Femur (tissue), 1 donor: ENCODE measurements at regions not wholly inside any gene's neighbourhood (a gene's known extent, or its start where the extent isn't known, plus 50 kb on each side); places are given as distances from the start of the nearest gene placed in this dataset.

Experiments used
- DNase-seq: peaks from one replicate; pipeline ENCODE4 v3.0.0-alpha.2; 2017

DNA sequence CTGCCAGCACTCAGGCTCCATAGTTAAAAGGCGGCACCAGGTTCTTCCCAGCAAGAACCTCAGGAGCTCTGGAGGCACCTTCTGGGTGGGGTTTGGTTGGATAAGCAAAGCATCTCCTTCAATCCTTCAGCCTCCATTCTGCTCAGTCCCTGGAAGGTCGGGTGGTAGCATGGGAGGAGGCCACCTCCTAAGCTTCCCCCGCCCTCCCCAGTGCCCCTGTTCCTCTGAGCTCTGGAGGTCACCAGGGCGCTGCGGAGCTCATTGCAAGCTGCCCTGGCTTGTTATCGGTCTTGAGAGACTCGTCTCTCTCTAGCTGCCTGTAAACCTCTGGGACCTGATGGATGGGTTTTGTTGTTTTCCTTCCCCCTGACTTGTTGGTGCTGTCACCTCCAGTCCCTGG, 124.8 kb downstream of the RPLP1 start:
- no peak for DNase-seq

DNA sequence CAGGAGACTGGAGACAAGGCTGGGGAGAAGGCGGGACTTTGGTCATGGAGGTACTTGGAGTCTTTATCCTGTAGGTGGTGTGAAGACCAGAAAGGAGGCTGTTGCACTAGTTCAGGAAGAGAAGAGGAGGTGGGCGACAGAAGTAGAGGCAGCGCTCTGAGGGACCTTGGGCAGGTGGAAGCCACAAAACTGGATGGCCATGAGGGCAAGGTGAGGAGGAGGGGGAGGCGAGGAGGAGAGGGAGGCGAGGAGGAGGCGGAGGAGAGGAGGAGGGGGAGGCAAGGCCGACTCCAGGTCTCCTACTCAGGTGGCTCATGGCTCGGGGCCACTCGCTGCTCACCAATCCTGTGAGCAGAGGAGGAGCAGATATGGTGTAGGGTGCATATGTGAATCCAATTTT, 125.6 kb downstream of the RPLP1 start:
- DNase-seq: no peak

DNA sequence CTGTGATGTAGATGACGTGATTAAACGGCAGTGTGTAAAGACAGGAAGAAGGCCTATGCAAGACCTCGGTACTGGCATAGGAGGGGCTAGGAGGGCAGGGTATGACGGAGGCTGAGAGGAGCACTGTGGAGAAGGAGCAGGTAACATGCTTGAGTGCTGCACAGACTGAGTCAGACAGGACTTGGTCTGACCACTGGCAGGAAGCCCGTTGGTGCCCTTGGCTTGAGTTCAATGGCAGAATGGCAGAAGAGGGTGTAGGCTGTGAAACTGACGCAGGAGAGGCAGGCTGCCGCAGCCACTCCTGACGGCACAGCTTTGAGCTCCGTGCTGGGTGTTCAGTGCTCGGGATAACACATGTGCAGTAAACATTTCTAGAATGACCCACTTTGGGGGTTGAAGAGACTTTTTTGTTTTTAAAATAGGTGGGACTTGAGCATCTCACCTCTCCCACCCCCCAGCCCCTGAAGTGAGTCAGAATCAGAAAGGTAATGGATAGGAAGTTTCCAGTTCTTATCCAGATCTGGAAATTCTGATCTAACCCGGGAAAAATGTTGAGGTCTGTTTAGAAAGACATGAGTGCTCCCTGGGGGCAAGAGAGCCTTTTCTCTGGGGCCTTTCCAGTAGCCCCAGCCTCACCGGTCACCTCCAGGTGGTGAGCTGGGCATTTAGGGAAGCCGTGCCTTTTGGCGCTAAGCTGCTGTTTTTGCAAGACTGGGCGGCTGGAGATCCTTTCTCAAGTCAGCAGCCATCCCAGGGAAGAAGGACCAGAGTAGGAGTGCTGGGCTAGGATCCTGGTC, 126.4 kb downstream of the RPLP1 start:
- no peak for DNase-seq

- no peak for DNase-seq
These were observed 127.5 kb downstream of the RPLP1 start for GRCh38 chr15:69579950-69580618.

- DNase-seq: no peak
These were observed 131.0 kb downstream of the RPLP1 start for GRCh38 chr15:69583626-69584025.

DNA sequence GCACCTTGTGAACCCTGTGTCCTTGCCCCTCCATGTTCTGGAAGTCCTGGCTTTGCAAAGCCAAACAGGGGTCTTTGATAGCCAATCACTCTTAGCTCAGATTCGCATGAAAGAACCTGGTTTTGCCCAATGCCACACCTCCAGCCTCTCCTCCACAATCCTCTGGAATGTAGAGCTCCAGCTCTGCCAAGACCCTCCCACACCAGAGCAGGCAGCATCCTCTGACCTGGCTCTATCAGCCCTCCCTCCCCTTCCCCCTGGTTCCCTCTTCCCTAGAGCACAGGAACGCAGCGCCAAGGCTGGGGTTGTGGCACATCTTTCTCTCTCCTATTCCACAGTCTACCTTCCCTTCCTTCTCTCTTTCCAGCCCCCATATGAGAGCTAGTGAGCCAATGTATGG, 133.3 kb downstream of the RPLP1 start:
- no peak for DNase-seq

DNA sequence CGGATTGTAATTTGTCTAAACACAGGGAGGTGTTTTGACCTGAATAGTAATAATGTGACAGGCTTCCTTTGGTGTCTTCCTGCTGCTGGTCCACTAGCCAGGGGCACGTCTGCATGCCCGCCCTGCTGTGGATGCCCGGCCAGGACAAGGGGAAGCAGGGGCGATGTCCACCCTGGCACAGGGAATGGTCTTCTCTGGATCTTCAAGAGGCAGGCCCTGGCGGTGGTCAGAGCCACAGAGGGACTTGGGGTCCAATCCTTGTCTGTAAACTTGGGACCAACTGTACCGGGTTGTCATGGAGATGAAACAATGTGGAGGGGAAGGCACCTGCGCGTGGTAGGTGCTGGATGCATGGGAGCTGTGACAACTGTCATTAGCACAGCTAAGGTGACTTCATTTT, 134.1 kb downstream of the RPLP1 start:
- DNase-seq: no peak

DNA sequence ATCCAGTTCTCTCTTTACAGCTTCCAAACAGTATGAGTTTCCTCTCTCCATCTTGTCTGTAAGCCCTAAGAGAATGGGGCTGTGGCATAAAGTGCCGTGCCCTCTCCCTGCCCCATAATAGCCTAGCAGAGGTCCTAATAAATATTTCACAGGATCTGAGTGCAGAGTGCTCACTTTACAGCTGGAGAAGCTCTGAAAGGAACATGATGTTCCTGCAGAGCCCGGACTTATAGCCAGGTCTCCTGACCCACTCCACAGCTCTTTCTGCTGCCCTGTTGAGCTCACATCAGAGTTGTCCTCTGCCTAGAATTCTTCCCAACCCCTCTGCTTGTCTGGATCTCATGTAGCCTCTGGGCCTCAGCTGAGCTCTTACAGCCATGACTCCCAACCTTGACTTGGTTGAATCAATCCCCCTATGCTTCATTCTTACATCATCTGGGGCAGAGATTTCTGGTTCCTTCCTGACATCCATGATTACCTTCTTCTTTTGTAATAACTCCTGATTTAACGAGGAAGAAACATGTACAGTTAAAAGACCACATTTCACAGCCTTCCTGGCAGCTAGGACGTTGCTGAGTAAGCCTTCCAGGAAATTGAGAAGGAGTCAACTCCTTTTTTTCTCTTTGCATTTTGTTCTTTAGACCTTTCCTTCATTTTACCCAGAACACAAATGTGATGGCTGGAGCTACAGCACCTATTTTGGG, 135.3 kb downstream of the RPLP1 start:
- DNase-seq: no peak

GRCh38 chr15:69590201-69590710, 137.6 kb downstream of the RPLP1 start:
- no peak for DNase-seq

DNA sequence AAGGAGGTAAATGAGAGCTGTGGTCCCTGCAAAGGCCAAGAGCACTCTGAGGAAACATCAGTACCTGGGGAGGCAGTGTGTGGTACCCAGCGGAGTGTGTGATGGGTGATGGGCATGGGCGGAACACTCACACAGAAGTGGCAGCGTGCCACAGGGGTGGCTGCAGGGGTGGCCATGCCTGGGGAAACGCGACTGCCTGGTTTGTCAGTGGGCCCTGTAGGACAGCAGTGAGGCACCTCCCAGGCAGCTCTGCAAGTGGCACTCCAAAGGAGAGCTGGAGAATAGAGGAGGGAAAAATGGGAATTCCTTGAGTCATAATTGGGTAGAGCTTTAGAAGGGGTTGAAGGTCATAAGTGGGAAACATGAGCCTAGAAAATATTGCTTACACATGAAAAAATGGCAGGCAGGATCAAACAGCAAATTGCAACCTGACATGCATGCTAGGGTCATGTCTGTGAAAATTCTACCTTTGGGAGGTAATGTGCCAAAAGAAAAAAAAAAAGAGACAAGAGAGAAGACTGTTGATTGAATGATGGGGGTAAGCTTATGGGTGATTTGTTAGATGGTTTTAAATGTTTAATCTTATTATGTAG, 138.4 kb downstream of the RPLP1 start:
- no peak for DNase-seq

DNA sequence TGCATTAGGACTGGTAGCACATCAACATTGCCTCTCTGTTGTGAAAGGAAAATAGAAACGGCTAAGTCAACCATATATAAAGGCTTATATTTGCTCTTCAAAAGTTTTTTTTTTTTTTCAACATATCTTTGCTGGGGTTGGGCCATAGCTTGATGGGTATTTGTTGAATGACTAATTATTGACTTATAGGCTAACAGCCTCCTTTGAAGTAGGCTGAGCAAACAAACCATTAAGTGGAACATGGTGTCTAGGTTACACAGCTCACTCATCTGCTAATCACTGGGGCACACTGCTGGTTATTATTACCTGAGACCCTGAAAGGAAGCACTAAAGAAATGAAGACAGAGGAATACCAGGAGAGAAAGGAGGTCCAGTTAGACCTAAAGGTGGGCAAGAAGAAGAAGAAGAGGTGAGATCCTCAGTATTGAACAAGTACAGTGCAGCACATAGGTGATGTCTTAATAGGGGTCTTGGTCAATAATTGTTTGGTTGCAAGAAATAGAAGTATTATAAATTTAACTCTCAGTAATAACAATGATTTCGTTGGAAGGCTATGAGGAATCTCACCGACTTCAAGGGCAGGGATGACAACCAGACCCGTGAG, 139.4 kb downstream of the RPLP1 start:
- no peak for DNase-seq

DNA sequence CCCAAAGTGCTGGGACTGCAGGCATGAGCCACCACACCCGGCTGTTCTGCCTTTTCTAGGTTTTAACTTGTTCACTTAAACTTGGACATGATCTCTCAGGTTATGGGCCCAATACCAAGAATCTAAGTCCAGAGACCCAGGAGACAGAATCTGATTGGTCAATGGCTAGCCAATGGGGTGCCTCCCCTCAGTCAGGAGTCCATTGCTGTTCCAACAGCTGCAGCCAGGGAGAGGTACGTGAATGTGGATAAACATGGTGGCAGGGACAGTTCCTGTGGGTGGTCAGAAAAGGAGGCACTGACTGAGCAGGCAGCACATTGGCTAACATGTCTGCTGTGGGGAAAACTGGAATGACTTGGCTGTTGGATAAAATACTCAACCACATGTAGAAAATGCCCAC, 140.3 kb downstream of the RPLP1 start:
- DNase-seq: no peak

GRCh38 chr15:69593488-69593887, 140.9 kb downstream of the RPLP1 start:
- no peak for DNase-seq

DNA sequence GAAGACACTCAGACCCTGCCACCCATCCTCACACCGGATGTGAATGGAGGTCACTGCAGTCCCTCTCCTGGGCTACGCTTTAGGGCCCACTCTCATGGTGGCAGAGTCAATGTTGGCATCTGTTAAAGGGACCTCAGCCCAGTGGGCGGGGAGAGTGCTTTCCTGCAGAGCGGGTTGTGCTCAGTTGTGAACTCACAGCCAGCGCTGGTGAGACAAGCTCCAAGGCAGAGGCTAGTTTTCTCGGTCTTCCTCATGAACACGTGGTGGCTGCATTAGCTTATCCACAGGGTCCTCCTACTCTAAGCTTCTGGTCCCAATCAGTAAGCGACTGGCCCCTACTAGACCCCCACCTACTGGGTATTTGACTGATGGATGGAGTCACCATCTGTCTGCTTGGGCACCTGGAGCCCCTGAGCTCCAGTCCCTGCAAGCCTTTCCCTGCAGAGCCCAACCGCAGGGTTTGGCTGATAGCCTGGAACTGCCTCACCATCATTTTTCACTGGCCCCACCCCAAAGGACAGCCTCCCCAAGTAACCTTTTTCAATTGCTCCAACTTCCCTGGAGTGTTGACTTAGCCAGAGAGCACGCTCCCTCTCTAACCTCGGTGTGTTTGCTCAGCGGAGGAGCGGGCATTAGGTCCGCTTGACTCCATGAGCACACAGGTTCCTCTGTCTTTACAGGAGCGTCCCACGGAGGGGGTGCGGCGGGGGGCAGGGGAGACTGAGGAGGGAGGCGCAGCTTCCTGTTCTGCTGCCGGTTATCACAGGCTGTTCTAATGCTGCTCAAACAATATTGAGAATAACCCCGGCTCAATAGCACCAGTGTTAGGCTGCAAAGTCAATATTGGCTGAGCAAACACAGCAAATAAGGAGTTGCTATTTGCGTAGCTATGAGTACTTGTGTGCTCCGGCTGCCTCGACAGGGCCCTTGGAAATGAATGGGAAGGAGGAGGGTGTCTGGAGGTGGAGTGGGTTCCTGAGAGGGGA, 141.7 kb downstream of the RPLP1 start:
- DNase-seq: peak; percentile 86

DNA sequence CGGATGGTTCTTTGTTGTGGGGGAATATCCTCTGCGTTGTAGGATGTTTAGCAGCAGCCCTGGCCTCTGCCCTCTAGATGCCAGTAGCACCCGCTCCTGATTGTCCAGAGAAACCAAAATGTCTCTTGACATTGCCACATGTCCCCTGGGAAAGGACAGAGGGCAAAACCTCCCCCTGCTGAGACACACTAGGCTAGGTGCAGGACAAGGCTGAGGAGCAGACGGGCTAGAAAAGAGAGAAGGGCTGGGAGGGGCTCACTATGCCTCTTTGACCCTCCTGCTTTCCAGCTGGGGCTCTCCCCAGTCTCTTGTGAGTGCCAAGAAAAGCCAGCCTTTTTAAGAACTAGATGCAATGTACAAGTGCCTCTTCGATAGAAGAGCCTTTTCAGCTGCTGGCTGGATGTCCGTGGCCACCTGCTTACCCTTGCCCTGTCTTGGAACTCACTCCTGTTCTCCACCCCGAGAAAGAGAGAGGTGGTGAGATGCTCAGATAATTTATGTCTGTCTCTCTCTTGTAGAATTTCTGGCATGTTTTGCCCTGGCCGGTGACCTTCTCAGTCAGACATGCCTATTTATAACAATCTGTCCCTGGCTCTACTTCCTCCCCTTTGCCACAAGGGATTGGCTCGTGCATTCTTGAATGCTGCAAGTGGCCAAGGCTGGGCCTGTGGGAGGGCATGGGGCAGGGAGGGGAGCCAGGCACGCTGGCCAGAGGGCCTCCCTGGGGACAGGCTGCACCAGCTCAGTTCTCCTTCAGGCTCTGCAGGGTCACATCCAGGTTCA, 142.6 kb downstream of the RPLP1 start:
- peak; percentile 65 for DNase-seq

DNA sequence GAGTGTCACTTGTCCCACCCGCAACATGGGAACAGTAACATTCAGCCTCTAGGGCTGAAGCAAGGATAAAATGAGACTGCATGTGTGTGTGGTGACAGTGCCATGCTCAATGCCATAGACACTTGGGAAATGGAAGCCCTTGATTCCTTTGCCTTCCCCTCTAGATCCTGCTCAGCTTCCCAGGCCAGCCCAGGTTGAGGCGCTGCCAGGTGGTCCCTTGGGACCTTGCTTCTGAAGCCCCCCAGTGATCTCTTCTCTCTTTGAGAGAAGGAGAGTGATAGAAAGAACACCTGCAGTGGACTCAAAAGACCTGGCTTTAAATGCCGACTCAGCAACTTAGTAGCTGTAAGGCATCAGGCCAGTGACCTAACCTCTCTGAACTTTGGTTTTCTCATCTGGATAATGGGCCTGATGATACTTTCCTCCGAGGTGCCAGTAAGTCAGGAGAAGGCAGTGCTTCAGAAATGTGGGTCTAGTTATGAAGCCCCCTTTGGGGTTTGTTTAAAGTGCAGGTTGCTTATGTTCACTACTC, 144.5 kb downstream of the RPLP1 start:
- no peak for DNase-seq

- DNase-seq: no peak
These were observed 146.7 kb downstream of the RPLP1 start for GRCh38 chr15:69599271-69599670.

- no peak for DNase-seq
These were observed 148.0 kb downstream of the RPLP1 start for GRCh38 chr15:69600556-69601085.

GRCh38 chr15:69601711-69602504, 149.3 kb downstream of the RPLP1 start:
- DNase-seq: no peak
